Keratinocyte (primary cell): ENCODE measurements at regions not wholly inside any gene's neighbourhood (a gene's known extent, or its start where the extent isn't known, plus 50 kb on each side); places are given as distances from the start of the nearest gene placed in this dataset.

Experiments
- EZH2 ChIP-seq: IDR thresholded peaks from one replicate; pipeline ENCODE4 v1.6.1; 2012; ENCODE audit warnings: inconsistent platforms, mild to moderate bottlenecking, low read length, moderate library complexity
- TF ChIP-seq, protein P1 (sequence below), 3 experiments: IDR thresholded peaks in 1 of 3; conservative IDR thresholded peaks in 1 of 3; optimal IDR thresholded peaks in 1 of 3; 2 replicates in 2 of 3; 3 replicates in 1 of 3; pipeline versions ENCODE3 to v1.5.1; 2011; ENCODE audit warnings: low read length in 3 of 3, mild to moderate bottlenecking in 3 of 3, moderate library complexity in 2 of 3, control low read depth in 1 of 3, inconsistent platforms in 1 of 3; ENCODE audit not compliant: insufficient read depth in 2 of 3; ENCODE audit errors: extremely low read depth in 1 of 3

DNA sequence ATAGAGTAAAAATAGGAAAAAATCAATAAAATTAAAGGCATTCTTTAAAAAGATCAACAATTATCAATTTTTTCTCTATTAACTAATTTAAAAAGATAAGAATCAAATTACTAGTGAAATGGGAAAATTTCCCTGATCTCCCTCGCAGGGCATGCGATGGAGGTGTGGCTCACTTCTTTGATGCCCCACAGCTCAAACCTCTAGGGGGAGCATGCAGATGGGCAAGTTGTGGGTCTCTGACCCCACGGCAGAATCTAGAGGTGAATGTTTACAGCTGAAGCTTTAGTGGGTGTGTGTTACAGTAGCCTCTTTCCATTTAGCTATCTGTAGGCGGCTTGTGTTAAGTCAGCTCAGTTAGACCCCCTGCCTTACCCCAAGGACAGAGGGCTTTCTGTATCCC is 1348.8 kb downstream of the PCDH18 start:
- TF ChIP-seq, protein P1, sequence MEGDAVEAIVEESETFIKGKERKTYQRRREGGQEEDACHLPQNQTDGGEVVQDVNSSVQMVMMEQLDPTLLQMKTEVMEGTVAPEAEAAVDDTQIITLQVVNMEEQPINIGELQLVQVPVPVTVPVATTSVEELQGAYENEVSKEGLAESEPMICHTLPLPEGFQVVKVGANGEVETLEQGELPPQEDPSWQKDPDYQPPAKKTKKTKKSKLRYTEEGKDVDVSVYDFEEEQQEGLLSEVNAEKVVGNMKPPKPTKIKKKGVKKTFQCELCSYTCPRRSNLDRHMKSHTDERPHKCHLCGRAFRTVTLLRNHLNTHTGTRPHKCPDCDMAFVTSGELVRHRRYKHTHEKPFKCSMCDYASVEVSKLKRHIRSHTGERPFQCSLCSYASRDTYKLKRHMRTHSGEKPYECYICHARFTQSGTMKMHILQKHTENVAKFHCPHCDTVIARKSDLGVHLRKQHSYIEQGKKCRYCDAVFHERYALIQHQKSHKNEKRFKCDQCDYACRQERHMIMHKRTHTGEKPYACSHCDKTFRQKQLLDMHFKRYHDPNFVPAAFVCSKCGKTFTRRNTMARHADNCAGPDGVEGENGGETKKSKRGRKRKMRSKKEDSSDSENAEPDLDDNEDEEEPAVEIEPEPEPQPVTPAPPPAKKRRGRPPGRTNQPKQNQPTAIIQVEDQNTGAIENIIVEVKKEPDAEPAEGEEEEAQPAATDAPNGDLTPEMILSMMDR (optimal IDR thresholded peaks at IDR 0.05 in 1 of 3, IDR thresholded peaks at IDR 0.05 in 1 of 3, conservative IDR thresholded peaks at IDR 0.05 in 1 of 3; ENCODE audit: extremely low read depth in 1 of 3, insufficient read depth in 2 of 3, low read length in 3 of 3): no peak
- no peak for TF ChIP-seq EZH2
